ENCODE measurements at regions not wholly inside any gene's neighbourhood (a gene's known extent, or its start where the extent isn't known, plus 50 kb on each side); places are given as distances from the start of the nearest gene placed in this dataset.

- no peak for DNase-seq (ENCODE audit: low spot score)
- Mint-ChIP-seq H3K27me3 (ENCODE audit: low read depth) (peaks cover 1% of the 10 kb centered on the region), H3K27ac (ENCODE audit: unreplicated experiment) (no peak overlapping the region), H3K9me3 (ENCODE audit: low read depth) (no peaks in the 10 kb centered on the region), H3K4me3 (ENCODE audit: unreplicated experiment) (no peak overlapping the region), H3K36me3 (ENCODE audit: low read depth) (no peaks in the 10 kb centered on the region), H3K4me1 (ENCODE audit: low read depth) (no peaks in the 10 kb centered on the region)
- TF ChIP-seq CTCF (IDR thresholded peaks at IDR 0.05), result no peak
Measured at GRCh38 chr20:22529150-22530019, 55.0 kb downstream of the FOXA2 start.

GRCh38 chr20:22526512-22527012, 57.8 kb downstream of the FOXA2 start:
- Mint-ChIP-seq H3K36me3 (ENCODE audit: low read depth) (no peaks in the 10 kb centered on the region), H3K4me1 (ENCODE audit: low read depth) (no peaks in the 10 kb centered on the region), H3K9me3 (ENCODE audit: low read depth) (no peaks in the 10 kb centered on the region), H3K27me3 (ENCODE audit: low read depth) (no peaks in the 10 kb centered on the region), H3K27ac (ENCODE audit: unreplicated experiment) (no peak overlapping the region), H3K4me3 (ENCODE audit: unreplicated experiment) (no peak overlapping the region)
- TF ChIP-seq CTCF (IDR thresholded peaks at IDR 0.05), result no peak
- no peak for DNase-seq (ENCODE audit: low spot score)

- Mint-ChIP-seq H3K36me3 (ENCODE audit: low read depth) (no peaks in the 10 kb centered on the region), H3K27me3 (ENCODE audit: low read depth) (no peaks in the 10 kb centered on the region), H3K27ac (ENCODE audit: unreplicated experiment) (no peak overlapping the region), H3K9me3 (ENCODE audit: low read depth) (no peaks in the 10 kb centered on the region), H3K4me3 (ENCODE audit: unreplicated experiment) (no peak overlapping the region), H3K4me1 (ENCODE audit: low read depth) (no peaks in the 10 kb centered on the region)
- DNase-seq (ENCODE audit: low spot score), result no peak
- no peak for TF ChIP-seq CTCF (IDR thresholded peaks at IDR 0.05)
Measured at GRCh38 chr20:22525821-22526220, 58.6 kb downstream of the FOXA2 start.

- H3K36me3 Mint-ChIP-seq (ENCODE audit: low read depth), result no peaks in the 10 kb centered on the region
- no peaks in the 10 kb centered on the region for H3K9me3 Mint-ChIP-seq (ENCODE audit: low read depth)
- no peak for DNase-seq (ENCODE audit: low spot score)
- no peak overlapping the region for H3K27ac Mint-ChIP-seq (ENCODE audit: unreplicated experiment)
- H3K4me3 Mint-ChIP-seq (ENCODE audit: unreplicated experiment), result no peak overlapping the region
- TF ChIP-seq CTCF (IDR thresholded peaks at IDR 0.05), result no peak
- no peaks in the 10 kb centered on the region for H3K27me3 Mint-ChIP-seq (ENCODE audit: low read depth)
- H3K4me1 Mint-ChIP-seq (ENCODE audit: low read depth), result no peaks in the 10 kb centered on the region
Measured at GRCh38 chr20:22525069-22525820, 59.1 kb downstream of the FOXA2 start.

GRCh38 chr20:22524393-22525015, 59.9 kb downstream of the FOXA2 start:
- no peak for TF ChIP-seq CTCF (IDR thresholded peaks at IDR 0.05)
- no peak for DNase-seq (ENCODE audit: low spot score)
- Mint-ChIP-seq H3K4me1 (ENCODE audit: low read depth) (no peaks in the 10 kb centered on the region), H3K27ac (ENCODE audit: unreplicated experiment) (no peak overlapping the region), H3K27me3 (ENCODE audit: low read depth) (no peaks in the 10 kb centered on the region), H3K9me3 (ENCODE audit: low read depth) (no peaks in the 10 kb centered on the region), H3K36me3 (ENCODE audit: low read depth) (no peaks in the 10 kb centered on the region), H3K4me3 (ENCODE audit: unreplicated experiment) (no peak overlapping the region)
